NCI-H345 treated with DMSO at 0.1 percent for 48 hours (cell line): ENCODE measurements at regions not wholly inside any gene's neighbourhood (a gene's known extent, or its start where the extent isn't known, plus 50 kb on each side); places are given as distances from the start of the nearest gene placed in this dataset.

ENCODE experiments used
- DNase-seq: peaks from one replicate; lab custom pipeline; 2025; ENCODE audit not compliant: unreplicated experiment; lab: John Stamatoyannopoulos, UW

- DNase-seq = peak; percentile 24
Measured at GRCh38 chr4:90007494-90008167, 113.0 kb downstream of the MMRN1 start.

GRCh38 chr4:90012918-90013317 lies 114.3 kb upstream of the CCSER1 start:
- no peak for DNase-seq

DNA sequence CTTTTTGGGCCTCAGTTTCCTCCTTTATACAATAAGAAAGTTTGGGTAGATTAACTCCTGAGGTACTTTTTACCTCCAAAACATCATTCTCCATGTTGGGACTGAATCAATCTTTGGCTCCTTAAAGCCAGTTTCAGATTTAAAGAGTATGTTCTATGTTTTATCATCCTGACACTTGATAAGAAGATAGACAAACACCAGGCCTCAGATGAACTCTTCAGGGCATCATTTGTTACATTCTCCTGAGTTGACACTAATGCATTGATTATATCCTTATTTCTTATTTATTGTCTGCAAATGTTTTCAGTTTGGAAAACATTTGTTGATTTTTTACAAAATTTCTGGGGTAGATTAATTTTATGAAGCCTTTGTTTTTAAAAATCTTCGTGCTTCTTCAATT lies 102.7 kb upstream of the CCSER1 start:
- DNase-seq = no peak

GRCh38 chr4:90025248-90025647 lies 101.9 kb upstream of the CCSER1 start:
- DNase-seq = no peak

GRCh38 chr4:90027565-90027964 lies 99.6 kb upstream of the CCSER1 start:
- DNase-seq = no peak

DNA sequence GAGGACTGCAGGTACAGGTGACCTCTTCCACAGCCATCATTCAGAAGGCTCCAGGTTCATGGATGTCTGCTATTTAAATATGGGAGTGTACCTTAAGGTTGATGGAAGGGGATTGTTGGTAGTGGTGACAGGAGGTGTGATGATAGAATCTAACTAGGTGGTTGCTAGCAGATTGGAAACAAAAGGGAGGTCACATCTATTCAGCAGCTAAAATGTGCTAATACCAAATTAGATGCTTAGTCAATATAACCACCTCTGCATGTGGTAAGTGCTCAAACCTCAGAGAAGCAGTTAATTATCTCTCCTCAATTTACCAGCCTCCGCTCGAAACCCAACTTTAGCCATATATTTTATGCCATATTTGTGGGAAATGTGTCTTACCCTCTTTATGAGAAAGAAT lies 98.7 kb upstream of the CCSER1 start:
- DNase-seq = no peak

- no peak for DNase-seq
Measured at GRCh38 chr4:90030202-90030601, 97.0 kb upstream of the CCSER1 start.

DNA sequence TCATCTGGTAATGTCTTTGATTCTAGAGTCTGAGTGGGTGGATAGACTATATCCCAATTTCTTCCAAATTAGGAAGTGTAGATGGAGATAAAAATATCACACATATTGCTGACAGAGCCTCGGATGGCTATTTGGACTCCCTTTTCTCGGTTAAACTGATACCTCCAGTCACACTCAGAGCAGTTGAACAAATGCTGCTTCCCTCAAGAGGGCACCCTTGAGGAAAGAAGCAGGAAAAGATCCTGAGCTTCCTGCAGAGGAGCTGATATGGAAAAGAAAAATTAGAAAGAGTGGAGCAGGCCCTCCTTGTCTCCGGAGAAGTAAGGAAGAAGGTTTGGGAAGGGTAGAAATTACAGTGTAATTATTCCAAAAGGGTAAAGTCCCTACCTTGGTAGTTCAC lies 96.2 kb upstream of the CCSER1 start:
- no peak for DNase-seq

DNA sequence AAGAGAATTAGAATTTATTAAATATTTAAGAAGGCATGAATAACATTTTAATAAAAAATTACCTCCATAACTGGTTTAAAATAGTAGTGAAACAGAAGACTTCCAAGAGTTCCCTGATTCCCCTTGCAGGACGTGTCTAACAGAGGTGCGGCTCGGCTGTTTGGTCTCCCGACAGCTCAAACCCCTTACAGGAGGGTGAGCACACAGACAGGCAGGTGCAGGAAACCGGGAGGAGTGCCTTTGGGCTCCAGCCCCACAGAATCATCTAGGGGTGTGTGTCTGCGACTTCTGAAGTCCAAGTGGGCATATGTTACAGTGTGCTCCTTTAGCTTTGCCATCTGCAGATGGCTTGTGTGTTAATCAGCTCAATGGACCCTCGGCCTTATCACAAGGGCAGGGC lies 88.1 kb upstream of the CCSER1 start:
- DNase-seq = no peak

DNA sequence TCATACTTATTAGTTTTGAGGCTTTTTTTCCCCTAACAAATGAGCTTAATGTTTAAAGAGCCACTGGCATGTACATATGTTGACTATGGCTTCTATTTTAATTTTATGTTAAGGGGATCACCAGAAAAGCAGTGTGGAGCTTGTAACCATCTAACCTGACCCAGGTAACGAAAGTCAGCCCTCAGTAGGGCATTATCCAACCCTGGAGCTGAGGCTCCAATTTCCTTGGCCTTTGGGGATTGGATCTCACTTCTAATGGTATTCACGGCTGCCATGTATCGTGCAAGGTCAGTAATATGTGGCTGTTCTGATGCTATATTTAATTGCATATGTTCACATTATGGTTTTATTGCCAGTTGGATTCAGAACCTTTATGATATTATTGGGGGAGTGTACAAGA lies 75.2 kb upstream of the CCSER1 start:
- DNase-seq = no peak

GRCh38 chr4:90057091-90057490 lies 70.1 kb upstream of the CCSER1 start:
- DNase-seq = no peak

DNA sequence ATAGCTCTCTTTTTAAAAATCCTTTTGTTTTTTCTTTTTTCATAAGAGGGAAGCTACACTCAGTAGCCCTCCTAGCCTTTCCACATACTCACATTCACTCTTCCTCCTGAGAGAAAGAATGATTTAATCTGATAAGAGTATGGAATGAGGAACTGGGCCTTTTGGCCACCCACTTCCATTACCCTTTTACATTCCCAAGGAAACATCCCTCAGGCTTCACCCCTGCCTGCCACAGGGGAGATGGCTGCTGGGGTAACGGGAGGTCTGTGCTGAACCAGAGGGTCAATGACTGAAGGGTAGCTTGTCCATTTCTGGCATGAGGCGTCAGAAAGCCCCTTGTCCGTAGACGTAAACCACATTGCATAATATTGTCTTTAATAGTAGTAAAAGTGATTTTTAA lies 67.2 kb upstream of the CCSER1 start:
- no peak for DNase-seq

DNA sequence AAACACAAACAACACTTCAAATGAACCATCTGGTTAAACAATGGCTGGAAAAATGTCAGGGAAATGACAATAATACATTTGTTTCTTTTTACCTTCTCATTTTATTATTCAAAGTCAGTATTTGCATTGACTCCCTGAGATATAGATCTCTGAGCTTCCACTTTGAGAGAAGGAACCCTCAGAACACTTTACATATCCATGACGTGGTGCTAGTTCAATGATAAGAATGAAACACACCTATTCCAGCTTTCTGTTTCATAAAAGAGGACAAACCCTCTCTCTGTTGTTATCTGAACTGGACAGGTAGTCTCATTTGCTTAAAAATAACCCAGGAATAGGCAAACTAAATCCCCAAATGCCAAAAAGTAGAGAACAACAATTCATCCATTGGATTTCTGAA lies 65.3 kb upstream of the CCSER1 start:
- no peak for DNase-seq

DNA sequence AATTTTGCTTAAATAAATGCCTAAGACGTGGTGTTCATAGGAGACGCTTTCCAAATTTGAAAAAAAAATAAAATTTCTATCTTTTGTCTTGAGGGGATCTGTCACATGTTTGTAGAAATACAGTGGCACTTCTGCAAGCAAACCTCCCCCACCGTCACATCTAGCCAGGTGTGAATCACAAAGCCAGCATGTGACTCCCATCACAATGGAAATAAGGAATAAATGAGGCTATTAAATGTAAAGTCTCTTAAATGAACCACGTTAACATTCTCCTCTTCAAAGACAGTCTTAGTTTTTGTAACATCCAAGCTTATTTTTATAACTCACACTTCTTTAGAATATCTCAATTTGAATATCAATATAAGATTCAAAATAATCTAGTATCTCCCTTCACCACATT lies 63.0 kb upstream of the CCSER1 start:
- DNase-seq = no peak

DNA sequence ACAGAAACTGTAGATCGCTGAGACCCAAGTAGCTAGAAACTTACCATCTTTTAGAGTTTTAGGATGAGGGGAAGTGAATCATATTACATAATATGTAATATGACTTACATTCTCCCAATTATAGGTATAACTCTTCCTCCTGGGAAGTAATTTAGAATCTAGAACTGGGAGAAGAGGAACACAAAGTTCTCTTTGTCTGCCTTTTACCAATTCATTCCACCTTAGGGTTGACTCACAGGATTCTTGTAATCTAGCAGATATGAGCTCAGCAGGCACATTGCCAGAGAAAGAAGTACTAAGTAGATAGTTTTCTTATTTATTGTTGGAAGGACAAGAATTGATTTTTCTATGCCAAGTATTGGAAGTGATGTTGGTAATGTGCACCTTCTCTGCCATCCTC lies 58.0 kb upstream of the CCSER1 start:
- DNase-seq = no peak

GRCh38 chr4:90071289-90072235 lies 55.6 kb upstream of the CCSER1 start:
- no peak for DNase-seq

- no peak for DNase-seq
Measured at GRCh38 chr4:90074322-90074886, 52.8 kb upstream of the CCSER1 start.
